ENCODE measurements at regions not wholly inside any gene's neighbourhood (a gene's known extent, or its start where the extent isn't known, plus 50 kb on each side); places are given as distances from the start of the nearest gene placed in this dataset.

- H3K9me3 ChIP-seq, result no peaks in the 10 kb centered on the region
- H3K27ac ChIP-seq, result no peak overlapping the region
- peaks cover 0 to 4% of the 10 kb centered on the region in 2 experiments for H3K4me1 ChIP-seq (ENCODE audit: control insufficient read depth in 1 of 2, insufficient read depth in 1 of 2, low read depth in 1 of 2, low read length in 1 of 2)
- H3K4me3 ChIP-seq (ENCODE audit: low read depth in 1 of 2, low read length in 1 of 2), result no peak overlapping the region
- TF ChIP-seq CTCF (IDR thresholded peaks at IDR 0.05), result no peak
- H3K36me3 ChIP-seq, result no peaks in the 10 kb centered on the region
- H3K27me3 ChIP-seq, result no peaks in the 10 kb centered on the region
These were observed 139.7 kb upstream of the SMAD3 start for GRCh38 chr15:66925721-66926120.

GRCh38 chr15:66927201-66928077, 138.0 kb upstream of the SMAD3 start:
- Histone ChIP-seq H3K4me3 (ENCODE audit: low read depth in 1 of 2, low read length in 1 of 2) (no peak overlapping the region), H3K27ac (no peak overlapping the region), H3K27me3 (no peaks in the 10 kb centered on the region), H3K36me3 (no peaks in the 10 kb centered on the region), H3K9me3 (no peaks in the 10 kb centered on the region), H3K4me1 (ENCODE audit: control insufficient read depth in 1 of 2, insufficient read depth in 1 of 2, low read depth in 1 of 2, low read length in 1 of 2) (no peaks in the 10 kb centered on the region)
- no peak for TF ChIP-seq CTCF (IDR thresholded peaks at IDR 0.05)

GRCh38 chr15:66928101-66928500, 137.3 kb upstream of the SMAD3 start:
- no peaks in the 10 kb centered on the region for H3K4me1 ChIP-seq (ENCODE audit: control insufficient read depth in 1 of 2, insufficient read depth in 1 of 2, low read depth in 1 of 2, low read length in 1 of 2)
- H3K27ac ChIP-seq, result no peak overlapping the region
- H3K27me3 ChIP-seq, result no peaks in the 10 kb centered on the region
- no peak for TF ChIP-seq CTCF (IDR thresholded peaks at IDR 0.05)
- no peaks in the 10 kb centered on the region for H3K9me3 ChIP-seq
- no peaks in the 10 kb centered on the region for H3K36me3 ChIP-seq
- H3K4me3 ChIP-seq (ENCODE audit: low read depth in 1 of 2, low read length in 1 of 2), result no peak overlapping the region

GRCh38 chr15:66928784-66929183, 136.6 kb upstream of the SMAD3 start:
- H3K27ac ChIP-seq, result no peak overlapping the region
- no peaks in the 10 kb centered on the region for H3K4me1 ChIP-seq (ENCODE audit: control insufficient read depth in 1 of 2, insufficient read depth in 1 of 2, low read depth in 1 of 2, low read length in 1 of 2)
- H3K4me3 ChIP-seq (ENCODE audit: low read depth in 1 of 2, low read length in 1 of 2), result no peak overlapping the region
- no peak for TF ChIP-seq CTCF (IDR thresholded peaks at IDR 0.05)
- H3K9me3 ChIP-seq, result no peaks in the 10 kb centered on the region
- H3K36me3 ChIP-seq, result no peaks in the 10 kb centered on the region
- no peaks in the 10 kb centered on the region for H3K27me3 ChIP-seq

GRCh38 chr15:66929843-66930402, 135.5 kb upstream of the SMAD3 start:
- Histone ChIP-seq H3K36me3 (no peaks in the 10 kb centered on the region), H3K4me3 (ENCODE audit: low read depth in 1 of 2, low read length in 1 of 2) (no peak overlapping the region), H3K27me3 (no peaks in the 10 kb centered on the region), H3K27ac (no peak overlapping the region), H3K9me3 (no peaks in the 10 kb centered on the region), H3K4me1 (ENCODE audit: control insufficient read depth in 1 of 2, insufficient read depth in 1 of 2, low read depth in 1 of 2, low read length in 1 of 2) (no peaks in the 10 kb centered on the region)
- no peak for TF ChIP-seq CTCF (IDR thresholded peaks at IDR 0.05)
